Trophoblast cell (in vitro differentiated cells and primary cell): ENCODE measurements at regions not wholly inside any gene's neighbourhood (a gene's known extent, or its start where the extent isn't known, plus 50 kb on each side); places are given as distances from the start of the nearest gene placed in this dataset.

ENCODE experiments used
- DNase-seq, 2 donors: peaks; one replicate each; pipeline ENCODE4 v3.0.0-alpha.2; 2016
- H2AFZ ChIP-seq: 2 replicates; pipeline ENCODE4 v1.6.1; 2013; ENCODE audit warnings: low read length, moderate library complexity, mild to moderate bottlenecking; ENCODE audit not compliant: insufficient read depth, poor library complexity
- H2AK5ac ChIP-seq: 2 replicates; pipeline ENCODE4 v1.6.1; 2013; ENCODE audit warnings: mild to moderate bottlenecking, low read length
- H2BK120ac ChIP-seq: 2 replicates; pipeline ENCODE4 v1.6.1; 2013; ENCODE audit warnings: low read length, mild to moderate bottlenecking, moderate library complexity; ENCODE audit not compliant: insufficient read depth, poor library complexity
- H2BK12ac ChIP-seq: 2 replicates; pipeline ENCODE4 v1.6.1; 2013; ENCODE audit warnings: mild to moderate bottlenecking, low read length, moderate library complexity
- H2BK5ac ChIP-seq: 2 replicates; pipeline ENCODE4 v1.6.1; 2013; ENCODE audit warnings: low read length, low read depth, moderate library complexity, mild to moderate bottlenecking; ENCODE audit not compliant: poor library complexity
- H3K14ac ChIP-seq: 2 replicates; pipeline ENCODE4 v1.6.1; 2013; ENCODE audit warnings: mild to moderate bottlenecking, low read length
- H3K18ac ChIP-seq: 2 replicates; pipeline ENCODE4 v1.6.1; 2013; ENCODE audit warnings: mild to moderate bottlenecking, low read length
- H3K23ac ChIP-seq: 2 replicates; pipeline ENCODE4 v1.6.1; 2013; ENCODE audit warnings: low read length
- H3K27ac ChIP-seq: 2 replicates; pipeline ENCODE4 v1.5.1; 2013; ENCODE audit warnings: low read depth, mild to moderate bottlenecking, inconsistent platforms, low read length, moderate library complexity
- H3K27me3 ChIP-seq: 2 replicates; pipeline ENCODE4 v1.6.1; 2013; ENCODE audit warnings: inconsistent platforms, mild to moderate bottlenecking, low read length, moderate library complexity; ENCODE audit not compliant: insufficient read depth
- H3K36me3 ChIP-seq, 2 experiments: 1 replicate in 1 of 2; 2 replicates in 1 of 2; pipeline ENCODE4 v1.6.1; 2013; ENCODE audit warnings: low read length in 2 of 2, mild to moderate bottlenecking in 2 of 2, moderate library complexity in 1 of 2; ENCODE audit not compliant: insufficient read depth in 2 of 2, control insufficient read depth in 1 of 2
- H3K4ac ChIP-seq: 2 replicates; pipeline ENCODE4 v1.6.1; 2013; ENCODE audit warnings: low read depth, mild to moderate bottlenecking, low read length, moderate library complexity
- H3K4me1 ChIP-seq, 2 experiments: 1 replicate in 1 of 2; 2 replicates in 1 of 2; pipeline ENCODE4 v1.6.1; 2013; ENCODE audit warnings: low read length in 2 of 2, mild to moderate bottlenecking in 2 of 2, moderate library complexity in 1 of 2; ENCODE audit not compliant: insufficient read depth in 2 of 2, control insufficient read depth in 1 of 2
- H3K4me2 ChIP-seq: 2 replicates; pipeline ENCODE4 v1.6.1; 2013; ENCODE audit warnings: inconsistent platforms, mild to moderate bottlenecking, low read length, moderate library complexity
- H3K4me3 ChIP-seq: 2 replicates; pipeline ENCODE4 v1.5.1; 2013; ENCODE audit warnings: mild to moderate bottlenecking, low read depth, low read length, inconsistent platforms
- H3K79me1 ChIP-seq: one replicate; pipeline ENCODE4 v1.6.1; 2013; ENCODE audit warnings: low read length
- H3K79me2 ChIP-seq: 2 replicates; pipeline ENCODE4 v1.6.1; 2013; ENCODE audit warnings: low read length, mild to moderate bottlenecking; ENCODE audit not compliant: control insufficient read depth, insufficient read depth, poor library complexity
- H3K9ac ChIP-seq: 2 replicates; pipeline ENCODE4 v1.6.1; 2013; ENCODE audit warnings: mild to moderate bottlenecking, low read length
- H3K9me3 ChIP-seq: 2 replicates; pipeline ENCODE4 v1.6.1; 2013; ENCODE audit warnings: low read depth, mild to moderate bottlenecking, control low read depth, inconsistent platforms, low read length; ENCODE audit not compliant: insufficient read depth
- H4K12ac ChIP-seq: 2 replicates; pipeline ENCODE4 v1.6.1; 2013; ENCODE audit warnings: low read depth, mild to moderate bottlenecking, low read length, moderate library complexity
- H4K8ac ChIP-seq: 2 replicates; pipeline ENCODE4 v1.6.1; 2013; ENCODE audit warnings: low read depth, mild to moderate bottlenecking, low read length, moderate library complexity
- H4K91ac ChIP-seq: one replicate; pipeline ENCODE4 v1.6.1; 2013; ENCODE audit warnings: low read depth, mild to moderate bottlenecking, low read length, moderate library complexity
- WGBS: extraction: QIAGEN DNeasy Blood & Tissue Kit; methylation state at CpG from one replicate; pipeline ENCODE4 v1.1.7; 2013; ENCODE audit warnings: missing lambda C conversion rate; ENCODE audit not compliant: insufficient read length, insufficient coverage; ENCODE audit errors: extremely low coverage; 5-methylcytosine and 5-hydroxymethylcytosine counted together

DNA sequence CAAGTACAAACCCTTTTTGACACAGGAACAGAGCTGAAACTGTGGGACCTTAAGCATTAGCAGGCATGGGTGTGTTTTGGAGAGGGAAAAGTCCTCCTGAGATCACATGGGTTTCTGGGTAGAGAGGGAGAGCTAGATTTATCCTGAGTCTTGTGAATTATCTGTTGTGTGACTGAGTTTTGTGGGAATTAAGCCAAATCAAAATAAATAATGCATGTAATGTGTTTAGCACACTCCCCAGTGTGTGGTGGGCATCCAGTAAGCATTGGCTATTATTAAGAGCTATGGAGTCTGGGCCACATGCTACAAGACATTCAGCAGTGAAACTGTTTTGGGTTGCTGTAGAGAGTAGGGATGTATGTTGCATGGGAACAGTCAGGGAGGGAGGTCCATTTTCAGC lies 75.3 kb upstream of the JAG1 start:
- H4K91ac ChIP-seq: no peak overlapping the region
- no peak overlapping the region for H3K27ac ChIP-seq
- H2AFZ ChIP-seq: no peak overlapping the region
- H3K79me2 ChIP-seq: no peaks in the 10 kb centered on the region
- no peak overlapping the region for H3K14ac ChIP-seq
- H3K79me1 ChIP-seq: no peaks in the 10 kb centered on the region
- no peak overlapping the region for H3K18ac ChIP-seq
- H3K4me2 ChIP-seq: no peak overlapping the region
- no peaks in the 10 kb centered on the region for H3K36me3 ChIP-seq
- H4K8ac ChIP-seq: no peak overlapping the region
- no peak overlapping the region for H2BK120ac ChIP-seq
- no peak overlapping the region for H2AK5ac ChIP-seq
- H3K9ac ChIP-seq: no peak overlapping the region
- H2BK5ac ChIP-seq: no peak overlapping the region
- no peak overlapping the region for H3K23ac ChIP-seq
- H3K9me3 ChIP-seq: no peaks in the 10 kb centered on the region
- no peaks in the 10 kb centered on the region for H3K27me3 ChIP-seq
- H4K12ac ChIP-seq: no peak overlapping the region
- peaks cover 0 to 3% of the 10 kb centered on the region in 2 experiments for H3K4me1 ChIP-seq
- no peak overlapping the region for H3K4ac ChIP-seq
- no peak overlapping the region for H3K4me3 ChIP-seq
- no peak for DNase-seq
- no peak overlapping the region for H2BK12ac ChIP-seq

- Histone ChIP-seq H4K12ac (no peak overlapping the region), H3K79me1 (no peaks in the 10 kb centered on the region), H3K4me2 (no peak overlapping the region), H2AK5ac (no peak overlapping the region), H2AFZ (no peak overlapping the region), H2BK12ac (no peak overlapping the region), H3K9ac (no peak overlapping the region), H3K4ac (no peak overlapping the region), H3K27me3 (no peaks in the 10 kb centered on the region), H3K18ac (no peak overlapping the region), H3K4me3 (no peak overlapping the region), H4K8ac (no peak overlapping the region), H3K36me3 (no peaks in the 10 kb centered on the region), H3K23ac (no peak overlapping the region), H2BK5ac (no peak overlapping the region), H4K91ac (no peak overlapping the region), H3K9me3 (peaks cover 2% of the 10 kb centered on the region), H3K79me2 (no peaks in the 10 kb centered on the region), H3K14ac (no peak overlapping the region), H2BK120ac (no peak overlapping the region), H3K4me1 (no peaks in the 10 kb centered on the region), H3K27ac (no peak overlapping the region)
- DNase-seq: no peak
Measured at GRCh38 chr20:10752206-10752605, 78.4 kb upstream of the JAG1 start.

GRCh38 chr20:10754824-10755223 lies 81.0 kb upstream of the JAG1 start:
- H2BK12ac ChIP-seq: no peak overlapping the region
- H3K23ac ChIP-seq: no peak overlapping the region
- H3K9ac ChIP-seq: no peak overlapping the region
- H3K4me1 ChIP-seq: no peaks in the 10 kb centered on the region
- H2AFZ ChIP-seq: no peak overlapping the region
- no peaks in the 10 kb centered on the region for H3K79me2 ChIP-seq
- no peak overlapping the region for H3K4ac ChIP-seq
- no peaks in the 10 kb centered on the region for H3K27me3 ChIP-seq
- no peaks in the 10 kb centered on the region for H3K79me1 ChIP-seq
- H4K12ac ChIP-seq: no peak overlapping the region
- H3K14ac ChIP-seq: no peak overlapping the region
- H3K4me3 ChIP-seq: no peak overlapping the region
- no peak overlapping the region for H3K27ac ChIP-seq
- no peak overlapping the region for H2BK5ac ChIP-seq
- no peak overlapping the region for H4K8ac ChIP-seq
- no peak overlapping the region for H3K4me2 ChIP-seq
- H2AK5ac ChIP-seq: no peak overlapping the region
- H4K91ac ChIP-seq: no peak overlapping the region
- no peak overlapping the region for H3K18ac ChIP-seq
- WGBS: no CpG with 5 or more reads among the region's 2 CpGs
- no peak for DNase-seq
- peaks cover 2% of the 10 kb centered on the region for H3K9me3 ChIP-seq
- H2BK120ac ChIP-seq: no peak overlapping the region
- no peaks in the 10 kb centered on the region for H3K36me3 ChIP-seq

DNA sequence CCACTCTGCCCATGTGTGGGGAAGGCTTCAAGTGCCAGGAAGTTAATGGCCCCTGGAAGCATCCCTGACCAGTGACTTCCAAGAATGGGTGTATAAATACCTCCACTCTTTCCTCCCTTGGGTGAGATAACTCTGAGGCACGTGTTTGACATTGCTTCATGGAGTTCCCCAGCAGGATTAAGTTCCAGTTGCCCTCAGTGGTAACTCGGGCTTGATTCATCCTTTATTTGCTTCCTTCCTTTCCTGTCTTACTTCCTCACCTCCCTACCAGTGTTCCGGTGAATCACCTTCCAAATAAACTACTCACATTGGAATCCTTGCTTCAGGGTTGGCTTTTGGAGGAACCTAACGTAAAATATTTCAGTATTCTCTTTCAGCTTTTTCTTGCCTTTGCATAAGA lies 84.6 kb upstream of the JAG1 start:
- Histone ChIP-seq H3K79me2 (no peaks in the 10 kb centered on the region), H3K4me3 (no peak overlapping the region), H2BK120ac (no peak overlapping the region), H4K91ac (no peak overlapping the region), H3K14ac (no peak overlapping the region), H2AK5ac (no peak overlapping the region), H4K12ac (no peak overlapping the region), H2BK12ac (no peak overlapping the region), H3K36me3 (no peaks in the 10 kb centered on the region), H3K9ac (no peak overlapping the region), H3K79me1 (no peaks in the 10 kb centered on the region), H2BK5ac (no peak overlapping the region), H3K4ac (no peak overlapping the region), H3K23ac (no peak overlapping the region), H3K9me3 (peaks cover 2% of the 10 kb centered on the region), H3K18ac (no peak overlapping the region), H2AFZ (no peak overlapping the region), H3K27me3 (no peaks in the 10 kb centered on the region), H3K4me2 (no peak overlapping the region), H3K4me1 (no peaks in the 10 kb centered on the region), H4K8ac (no peak overlapping the region), H3K27ac (no peak overlapping the region)
- no CpG with 5 or more reads among the region's 4 CpGs for WGBS
- DNase-seq: no peak

- H3K18ac ChIP-seq: no peak overlapping the region
- H2BK5ac ChIP-seq: no peak overlapping the region
- H3K27me3 ChIP-seq: no peaks in the 10 kb centered on the region
- no peak overlapping the region for H4K8ac ChIP-seq
- H2AK5ac ChIP-seq: no peak overlapping the region
- H3K23ac ChIP-seq: no peak overlapping the region
- no peak overlapping the region for H2AFZ ChIP-seq
- no peaks in the 10 kb centered on the region for H3K79me1 ChIP-seq
- no peak overlapping the region for H3K4me3 ChIP-seq
- peaks cover 2% of the 10 kb centered on the region for H3K9me3 ChIP-seq
- H3K4me2 ChIP-seq: no peak overlapping the region
- no peaks in the 10 kb centered on the region for H3K36me3 ChIP-seq
- DNase-seq: peak; percentile 19 to 46
- H3K4ac ChIP-seq: no peak overlapping the region
- H3K27ac ChIP-seq: no peak overlapping the region
- no peak overlapping the region for H3K9ac ChIP-seq
- no peak overlapping the region for H2BK12ac ChIP-seq
- no peak overlapping the region for H3K14ac ChIP-seq
- WGBS: no CpG with 5 or more reads among the region's 8 CpGs
- H4K12ac ChIP-seq: no peak overlapping the region
- no peaks in the 10 kb centered on the region for H3K4me1 ChIP-seq
- H4K91ac ChIP-seq: no peak overlapping the region
- no peaks in the 10 kb centered on the region for H3K79me2 ChIP-seq
- H2BK120ac ChIP-seq: no peak overlapping the region
Measured at GRCh38 chr20:10761232-10761631, 87.4 kb upstream of the JAG1 start.
